ENCODE measurements at regions not wholly inside any gene's neighbourhood (a gene's known extent, or its start where the extent isn't known, plus 50 kb on each side); places are given as distances from the start of the nearest gene placed in this dataset.

DNA sequence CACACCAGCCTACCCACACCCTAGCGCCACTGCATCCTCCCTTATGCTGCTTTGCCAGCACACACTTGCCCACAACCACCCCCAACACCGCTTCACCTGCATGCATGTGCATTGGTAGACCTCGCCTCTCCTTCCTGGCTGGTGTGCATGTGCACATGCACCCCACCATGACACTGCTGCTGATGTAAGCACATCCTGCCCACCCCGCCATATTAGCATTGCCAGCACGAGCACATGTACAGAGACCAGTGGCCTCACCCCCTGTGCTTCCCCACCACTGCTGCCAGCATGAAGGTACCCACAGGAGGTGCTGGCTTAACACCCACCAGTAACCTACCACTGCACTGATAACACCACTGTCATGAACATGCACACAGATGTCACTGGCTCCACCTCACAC is 218.2 kb downstream of the SLCO4C1 start:
- DNase-seq (ENCODE audit: low spot score): no peak
- ChIA-PET POLR2A (ENCODE audit: low non-redundant PET) (no interaction called here), CTCF (no interaction called here)
- no peak for TF ChIP-seq EZH2 (IDR thresholded peaks at IDR 0.05; ENCODE audit: borderline replicate concordance, low read depth, low read length, poor library complexity, severe bottlenecking)
- TF ChIP-seq, protein P1, sequence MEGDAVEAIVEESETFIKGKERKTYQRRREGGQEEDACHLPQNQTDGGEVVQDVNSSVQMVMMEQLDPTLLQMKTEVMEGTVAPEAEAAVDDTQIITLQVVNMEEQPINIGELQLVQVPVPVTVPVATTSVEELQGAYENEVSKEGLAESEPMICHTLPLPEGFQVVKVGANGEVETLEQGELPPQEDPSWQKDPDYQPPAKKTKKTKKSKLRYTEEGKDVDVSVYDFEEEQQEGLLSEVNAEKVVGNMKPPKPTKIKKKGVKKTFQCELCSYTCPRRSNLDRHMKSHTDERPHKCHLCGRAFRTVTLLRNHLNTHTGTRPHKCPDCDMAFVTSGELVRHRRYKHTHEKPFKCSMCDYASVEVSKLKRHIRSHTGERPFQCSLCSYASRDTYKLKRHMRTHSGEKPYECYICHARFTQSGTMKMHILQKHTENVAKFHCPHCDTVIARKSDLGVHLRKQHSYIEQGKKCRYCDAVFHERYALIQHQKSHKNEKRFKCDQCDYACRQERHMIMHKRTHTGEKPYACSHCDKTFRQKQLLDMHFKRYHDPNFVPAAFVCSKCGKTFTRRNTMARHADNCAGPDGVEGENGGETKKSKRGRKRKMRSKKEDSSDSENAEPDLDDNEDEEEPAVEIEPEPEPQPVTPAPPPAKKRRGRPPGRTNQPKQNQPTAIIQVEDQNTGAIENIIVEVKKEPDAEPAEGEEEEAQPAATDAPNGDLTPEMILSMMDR (conservative IDR thresholded peaks at IDR 0.05; ENCODE audit: low read depth, low read length): no peak
- Histone ChIP-seq H3K4me3 (ENCODE audit: low read depth, low read length, poor library complexity, severe bottlenecking) (no peak overlapping the region), H3K27ac (ENCODE audit: low read depth, low read length, poor library complexity, severe bottlenecking) (no peak overlapping the region), H3K4me1 (ENCODE audit: insufficient read depth, low read length, poor library complexity, severe bottlenecking) (no peaks in the 10 kb centered on the region), H3K27me3 (replicated peaks; ENCODE audit: insufficient read depth, low read depth, low read length, poor library complexity) (no peaks in the 10 kb centered on the region), H3K9me3 (ENCODE audit: low read depth, low read length, poor library complexity, severe bottlenecking) (no peaks in the 10 kb centered on the region), H3K36me3 (ENCODE audit: insufficient read depth, low read length, poor library complexity, severe bottlenecking) (no peaks in the 10 kb centered on the region)
- intact Hi-C loops (cut with micrococcal nuclease; ENCODE audit: unreplicated experiment): no loop called here
- no TSS peak for BruUV-seq (replicated peaks)

GRCh38 chr5:102069974-102070373 is 226.1 kb downstream of the SLCO4C1 start:
- ChIA-PET CTCF (no interaction called here), POLR2A (ENCODE audit: low non-redundant PET) (no interaction called here)
- Histone ChIP-seq H3K9me3 (ENCODE audit: low read depth, low read length, poor library complexity, severe bottlenecking) (no peaks in the 10 kb centered on the region), H3K27ac (ENCODE audit: low read depth, low read length, poor library complexity, severe bottlenecking) (no peak overlapping the region), H3K27me3 (replicated peaks; ENCODE audit: insufficient read depth, low read depth, low read length, poor library complexity) (peaks cover 5% of the 10 kb centered on the region), H3K4me1 (ENCODE audit: insufficient read depth, low read length, poor library complexity, severe bottlenecking) (no peaks in the 10 kb centered on the region), H3K4me3 (ENCODE audit: low read depth, low read length, poor library complexity, severe bottlenecking) (no peak overlapping the region), H3K36me3 (ENCODE audit: insufficient read depth, low read length, poor library complexity, severe bottlenecking) (no peaks in the 10 kb centered on the region)
- no peak for DNase-seq (ENCODE audit: low spot score)
- no peak for TF ChIP-seq EZH2 (IDR thresholded peaks at IDR 0.05; ENCODE audit: borderline replicate concordance, low read depth, low read length, poor library complexity, severe bottlenecking)
- TF ChIP-seq, protein P1 (conservative IDR thresholded peaks at IDR 0.05; ENCODE audit: low read depth, low read length): no peak
- intact Hi-C loops (cut with micrococcal nuclease; ENCODE audit: unreplicated experiment): loop anchor here (10.0 kb wide), 1 partner anchor 55 kb away; no protein-coding TSS in a partner anchor
- BruUV-seq (replicated peaks): no TSS peak

- ChIA-PET POLR2A (ENCODE audit: low non-redundant PET) (no interaction called here), CTCF (no interaction called here)
- no peaks in the 10 kb centered on the region for H3K9me3 ChIP-seq (ENCODE audit: low read depth, low read length, poor library complexity, severe bottlenecking)
- no peak overlapping the region for H3K4me3 ChIP-seq (ENCODE audit: low read depth, low read length, poor library complexity, severe bottlenecking)
- intact Hi-C loops (cut with micrococcal nuclease; ENCODE audit: unreplicated experiment): loop anchor here (10.0 kb wide), 1 partner anchor 56 kb away; no protein-coding TSS in a partner anchor
- peaks cover 5% of the 10 kb centered on the region for H3K27me3 ChIP-seq (replicated peaks; ENCODE audit: insufficient read depth, low read depth, low read length, poor library complexity)
- H3K36me3 ChIP-seq (ENCODE audit: insufficient read depth, low read length, poor library complexity, severe bottlenecking): no peaks in the 10 kb centered on the region
- DNase-seq (ENCODE audit: low spot score): no peak
- H3K27ac ChIP-seq (ENCODE audit: low read depth, low read length, poor library complexity, severe bottlenecking): no peak overlapping the region
- no TSS peak for BruUV-seq (replicated peaks)
- no peaks in the 10 kb centered on the region for H3K4me1 ChIP-seq (ENCODE audit: insufficient read depth, low read length, poor library complexity, severe bottlenecking)
- TF ChIP-seq, protein P1 (conservative IDR thresholded peaks at IDR 0.05; ENCODE audit: low read depth, low read length): no peak
- TF ChIP-seq EZH2 (IDR thresholded peaks at IDR 0.05; ENCODE audit: borderline replicate concordance, low read depth, low read length, poor library complexity, severe bottlenecking): no peak
Observed at GRCh38 chr5:102068870-102069269, 227.2 kb downstream of the SLCO4C1 start.

Measured in A673 (cell line).